Daoy (cell line): ENCODE measurements at regions not wholly inside any gene's neighbourhood (a gene's known extent, or its start where the extent isn't known, plus 50 kb on each side); places are given as distances from the start of the nearest gene placed in this dataset.
"Not testable (repeated sequence)": the region's sequence is repeated elsewhere in the genome, so short reads cannot be mapped to it uniquely, and the experiment has no call there.

Experiments
- DNase-seq: peaks from one replicate; pipeline ENCODE4 v3.0.0-alpha.2; 2015; ENCODE audit warnings: low read depth

DNA sequence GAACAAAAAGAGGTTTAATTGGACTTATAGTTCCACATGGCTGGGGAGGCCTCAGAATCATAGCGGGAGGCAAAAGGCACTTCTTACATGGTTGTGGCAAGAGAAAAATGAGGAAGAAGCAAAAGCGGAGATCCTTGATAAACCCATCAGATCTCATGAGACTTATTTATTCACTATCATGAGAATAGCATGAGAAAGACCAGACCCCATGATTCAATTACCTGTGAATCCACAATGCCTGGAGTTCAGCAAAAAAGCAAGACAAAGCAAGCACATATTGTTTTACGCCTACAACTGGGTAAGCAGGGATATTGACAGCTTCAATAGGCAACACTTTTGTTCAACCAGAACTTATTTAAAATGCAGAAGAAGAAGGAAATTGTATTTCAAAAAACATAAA lies 218.2 kb downstream of the RPL10L start:
- DNase-seq: no peak

DNA sequence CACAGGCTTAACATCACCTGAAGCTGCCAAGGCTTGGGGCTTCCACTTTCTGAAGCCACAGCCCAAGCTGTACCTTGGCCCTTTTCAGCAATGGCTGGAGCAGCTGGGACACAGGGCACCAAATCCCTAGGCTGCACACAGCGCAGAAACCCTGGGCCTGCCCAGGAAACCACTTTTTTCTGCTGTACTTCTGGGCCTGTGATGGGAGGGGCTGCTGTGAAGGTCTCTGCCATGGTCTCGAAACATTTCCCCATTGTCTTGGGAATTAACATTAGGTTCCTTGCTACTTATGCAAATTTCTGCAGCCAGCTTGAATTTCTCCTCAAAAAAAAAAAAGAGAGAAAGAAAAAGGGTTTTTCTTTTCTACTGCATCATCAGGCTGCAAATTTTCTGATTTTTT lies 219.1 kb downstream of the RPL10L start:
- no peak for DNase-seq

- no peak for DNase-seq
Observed at GRCh38 chr14:46417066-46417465, 234.5 kb downstream of the RPL10L start.

DNA sequence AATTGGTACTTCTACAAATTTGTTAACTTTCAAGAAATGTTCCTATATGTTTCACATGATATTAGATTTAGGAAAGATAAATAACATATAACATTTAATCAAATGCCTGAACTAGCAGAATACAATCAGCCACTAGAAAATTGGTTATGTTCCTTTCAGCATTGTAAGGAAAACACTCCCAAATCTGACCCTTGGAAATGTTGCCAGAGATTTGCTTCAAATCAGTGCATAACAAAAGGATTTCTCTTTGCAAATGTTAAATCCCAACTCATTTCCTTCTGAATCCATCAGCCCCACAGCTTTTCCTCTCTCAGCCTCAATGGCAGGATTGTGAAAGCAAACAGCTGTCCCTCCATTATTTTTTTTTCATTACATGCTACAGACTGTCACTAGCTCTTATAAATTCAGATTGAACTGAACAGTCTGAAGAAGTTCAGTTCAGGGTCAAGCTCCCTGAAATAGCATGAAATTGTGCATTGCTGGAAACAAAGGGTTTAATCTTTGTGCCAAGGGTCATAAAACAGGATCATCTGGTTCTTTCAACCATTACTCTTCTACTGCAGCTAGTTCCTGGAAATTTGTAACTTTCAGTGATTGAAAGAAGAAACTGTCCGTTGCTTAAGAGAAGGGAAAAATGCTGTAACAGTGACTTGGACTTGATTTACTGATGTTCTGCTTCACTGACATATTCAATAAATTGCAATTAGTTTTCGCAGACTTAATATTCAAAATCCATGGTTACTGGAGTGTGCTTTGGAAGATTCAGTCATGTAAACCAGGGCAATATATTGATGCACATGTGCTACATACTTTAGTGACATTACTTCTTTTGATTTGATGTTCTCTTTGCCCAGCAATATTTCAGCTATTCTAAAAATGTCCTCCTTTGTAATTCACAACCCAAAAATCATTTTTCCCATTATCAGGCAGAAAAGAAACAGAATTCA lies 246.4 kb downstream of the RPL10L start:
- no peak for DNase-seq

DNA sequence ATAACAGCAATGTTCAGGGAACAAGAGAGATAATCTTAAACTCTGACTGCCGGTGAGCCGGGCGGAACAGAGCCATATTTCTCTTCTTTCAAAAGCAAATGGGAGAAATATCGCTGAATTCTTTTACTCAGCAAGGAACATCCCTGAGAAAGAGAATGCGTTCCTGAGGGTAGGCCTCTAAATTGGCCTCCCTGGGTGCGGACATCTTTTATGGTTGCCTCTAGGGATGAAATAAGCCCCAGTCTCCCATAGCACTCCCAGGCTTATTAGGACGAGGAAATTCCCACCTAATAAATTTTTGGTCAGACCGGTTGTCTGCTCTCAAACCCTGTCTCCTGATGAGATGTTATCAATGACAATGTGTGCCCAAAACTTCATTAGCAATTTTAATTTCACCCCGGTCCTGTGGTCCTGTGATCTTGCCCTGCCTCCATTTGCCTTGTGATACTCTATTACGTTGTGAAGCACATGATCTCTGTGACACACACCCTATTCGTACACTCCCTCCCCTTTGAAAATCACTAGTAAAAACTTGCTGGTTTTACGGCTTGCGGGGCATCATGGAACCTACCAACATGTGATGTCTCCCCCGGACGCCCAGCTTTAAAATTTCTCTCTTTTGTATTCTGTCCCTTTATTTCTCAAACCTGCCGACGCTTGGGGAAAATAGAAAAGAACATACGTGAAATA lies 249.4 kb downstream of the RPL10L start:
- DNase-seq: not testable (repeated sequence)

GRCh38 chr14:46401066-46401465 lies 250.5 kb downstream of the RPL10L start:
- no peak for DNase-seq

- no peak for DNase-seq
Observed at GRCh38 chr14:46399049-46399448, 252.5 kb downstream of the RPL10L start.

GRCh38 chr14:46384611-46385010 lies 267.0 kb downstream of the RPL10L start:
- DNase-seq: no peak

DNA sequence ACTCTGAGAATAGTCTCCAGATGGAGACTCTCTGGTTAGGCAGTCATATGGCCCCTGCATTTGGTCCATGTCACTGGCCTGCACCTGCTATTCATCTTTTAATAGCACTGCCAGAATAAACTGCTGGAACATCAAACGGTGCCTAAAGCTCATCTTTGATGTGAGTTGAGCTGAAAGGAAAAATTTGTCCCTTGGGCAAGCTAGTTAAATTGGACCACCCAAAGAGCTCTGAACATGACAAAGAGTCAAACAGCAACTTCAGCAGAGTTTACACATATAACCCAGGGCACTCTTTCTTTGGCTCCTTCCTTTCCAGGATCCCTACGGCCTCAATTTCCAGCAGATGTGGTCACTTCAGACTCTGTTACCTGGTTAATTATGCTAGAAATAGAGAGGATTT lies 269.9 kb downstream of the RPL10L start:
- DNase-seq: no peak

DNA sequence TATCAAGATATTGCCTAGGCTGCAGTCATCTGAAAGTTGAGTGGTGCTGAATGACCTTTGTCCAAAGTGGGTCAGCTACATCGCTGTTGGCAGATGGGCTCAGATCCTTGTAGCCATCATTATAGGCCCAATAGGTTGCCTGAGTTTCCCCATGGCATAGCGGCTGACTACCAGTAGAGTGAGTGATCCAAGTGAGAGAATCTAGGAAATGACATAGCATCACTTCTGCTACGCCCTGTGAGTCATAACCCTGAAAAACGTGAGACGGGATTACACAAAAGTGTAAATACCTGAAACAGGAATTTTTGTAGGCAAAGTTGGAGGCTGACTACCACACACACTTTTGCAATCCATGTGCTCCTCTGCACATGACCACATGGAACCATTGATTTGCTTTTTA lies 273.3 kb downstream of the RPL10L start:
- no peak for DNase-seq

DNA sequence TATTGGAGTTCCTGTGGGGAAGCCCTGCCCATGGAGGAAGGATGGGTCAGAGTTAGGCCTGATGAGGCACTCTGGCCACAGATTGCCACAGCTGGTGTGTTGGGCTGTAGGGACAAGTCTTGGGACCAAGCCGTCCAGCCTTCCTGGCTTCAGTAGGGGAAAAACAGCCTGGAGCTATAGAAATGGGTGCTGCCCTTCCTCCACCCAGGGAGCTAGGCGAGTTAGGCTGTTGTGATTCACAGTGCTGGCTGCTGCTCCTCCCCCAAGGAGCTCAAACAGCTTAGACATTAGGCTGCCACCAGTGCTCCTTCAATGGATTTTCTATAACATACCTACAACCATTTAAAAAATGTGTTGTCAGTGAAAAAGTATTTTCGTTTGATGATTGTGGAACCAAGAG lies 274.3 kb downstream of the RPL10L start:
- DNase-seq: no peak

DNA sequence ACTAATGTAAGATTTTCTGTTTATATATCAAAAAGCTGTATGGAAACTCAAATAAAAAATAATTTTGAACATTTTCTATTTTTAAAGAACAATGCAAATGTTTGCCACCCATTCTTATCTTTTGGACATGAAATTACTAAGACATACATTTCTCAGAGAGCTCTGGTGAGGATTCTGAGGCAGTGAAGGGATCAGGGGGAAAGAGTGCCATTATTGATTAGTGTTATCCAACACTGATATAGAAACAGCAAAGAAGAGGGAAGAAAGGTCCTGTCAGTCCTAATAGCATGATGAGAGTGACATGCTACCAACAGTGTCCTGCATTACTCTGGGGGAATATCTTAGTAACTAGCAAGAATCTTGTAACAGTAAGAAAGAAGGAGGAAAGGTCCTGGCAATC lies 282.2 kb downstream of the RPL10L start:
- DNase-seq: no peak

- DNase-seq: no peak
Observed at GRCh38 chr14:46368275-46368674, 283.3 kb downstream of the RPL10L start.

GRCh38 chr14:46352844-46353243 lies 298.7 kb downstream of the RPL10L start:
- DNase-seq: no peak

- DNase-seq: no peak
Observed at GRCh38 chr14:46344327-46344937, 307.1 kb downstream of the RPL10L start.

DNA sequence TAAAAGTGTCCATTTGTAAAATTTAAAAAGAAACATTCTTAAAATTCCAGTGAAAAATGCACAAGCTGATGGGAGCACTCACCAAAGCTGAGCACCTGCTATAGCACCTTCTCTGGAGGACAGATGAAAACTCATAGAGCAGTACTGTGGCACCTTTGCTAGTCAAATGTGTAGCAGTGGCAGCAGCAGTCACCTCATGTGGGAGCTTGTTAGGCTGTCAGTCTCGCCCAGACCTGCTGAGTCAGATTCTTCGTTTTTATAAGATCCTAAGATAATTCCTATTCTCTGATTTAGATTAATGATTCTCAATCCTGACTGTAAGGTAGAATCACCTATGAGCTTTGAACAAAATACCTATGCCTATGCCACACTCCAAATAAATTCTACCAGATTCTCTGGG lies 325.8 kb downstream of the RPL10L start:
- no peak for DNase-seq

GRCh38 chr14:46325157-46325556 lies 326.4 kb downstream of the RPL10L start:
- no peak for DNase-seq

- DNase-seq: no peak
Observed at GRCh38 chr14:46323404-46323762, 328.2 kb downstream of the RPL10L start.

- no peak for DNase-seq
Observed at GRCh38 chr14:46322730-46323403, 328.7 kb downstream of the RPL10L start.

GRCh38 chr14:46322076-46322475 lies 329.5 kb downstream of the RPL10L start:
- no peak for DNase-seq

DNA sequence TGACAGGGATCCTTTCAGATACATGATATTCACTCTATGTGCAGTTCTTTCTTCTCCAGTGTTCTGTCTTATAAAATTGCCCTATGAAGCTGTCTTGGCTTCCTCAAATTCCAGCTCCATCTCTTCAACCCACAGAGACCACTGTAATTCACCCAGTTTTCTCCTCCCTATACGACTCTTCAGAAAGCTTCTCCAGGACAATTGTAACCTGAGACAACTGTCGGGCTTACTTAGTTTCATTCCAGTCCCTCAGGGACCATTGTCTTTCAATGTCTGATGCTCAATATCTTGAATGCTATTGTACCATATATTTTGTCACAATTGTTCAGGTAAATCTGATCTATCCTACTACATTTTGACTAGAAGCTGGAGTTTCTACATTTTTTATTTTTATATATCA lies 345.3 kb downstream of the RPL10L start:
- DNase-seq: no peak

GRCh38 chr14:46300765-46301164 lies 350.8 kb downstream of the RPL10L start:
- DNase-seq: no peak
